ENCODE measurements at regions not wholly inside any gene's neighbourhood (a gene's known extent, or its start where the extent isn't known, plus 50 kb on each side); places are given as distances from the start of the nearest gene placed in this dataset.

- H3K4me3 ChIP-seq: no peak overlapping the region
- ATAC-seq (no peak), DNase-seq (no peak)
- no peak overlapping the region for H3K27ac ChIP-seq
- no peaks in the 10 kb centered on the region for H3K36me3 ChIP-seq
- intact Hi-C loops (cut with DNase I): no loop called here
- H3K27me3 ChIP-seq (ENCODE audit: low read depth): no peaks in the 10 kb centered on the region
- no peaks in the 10 kb centered on the region for H3K4me1 ChIP-seq
- no peaks in the 10 kb centered on the region for H3K9me3 ChIP-seq
- TF ChIP-seq CTCF (IDR thresholded peaks at IDR 0.05): no peak
These were observed 278.9 kb upstream of the DIO3 start for GRCh38 chr14:101282418-101282817.

DNA sequence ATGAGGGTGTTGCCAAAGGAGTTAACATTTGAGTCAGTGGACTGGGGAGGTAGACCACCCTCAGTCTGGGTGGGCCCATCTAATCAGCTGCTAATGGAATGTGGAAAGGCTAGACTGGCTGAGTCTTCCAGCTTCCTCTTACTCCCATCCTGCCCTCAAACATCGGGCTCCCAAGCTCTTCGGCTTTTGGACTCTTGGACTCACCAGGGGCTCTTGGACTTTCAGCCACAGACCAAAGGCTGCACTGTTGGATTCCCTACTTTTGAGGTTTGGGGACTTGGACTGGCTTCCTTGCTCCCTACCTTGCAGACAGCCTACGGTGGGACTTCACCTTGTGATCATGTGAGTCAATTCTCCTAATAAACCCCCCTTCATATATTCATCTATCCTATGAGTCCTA lies 276.6 kb upstream of the DIO3 start:
- H3K4me3 ChIP-seq: no peak overlapping the region
- H3K4me1 ChIP-seq: no peaks in the 10 kb centered on the region
- DNase-seq (no peak), ATAC-seq (no peak)
- no peaks in the 10 kb centered on the region for H3K27me3 ChIP-seq (ENCODE audit: low read depth)
- no peak for TF ChIP-seq CTCF (IDR thresholded peaks at IDR 0.05)
- H3K27ac ChIP-seq: no peak overlapping the region
- intact Hi-C loops (cut with DNase I): no loop called here
- no peaks in the 10 kb centered on the region for H3K36me3 ChIP-seq
- H3K9me3 ChIP-seq: no peaks in the 10 kb centered on the region

- ATAC-seq (no peak), DNase-seq (no peak)
- Histone ChIP-seq H3K4me3 (no peak overlapping the region), H3K27ac (no peak overlapping the region), H3K27me3 (ENCODE audit: low read depth) (peaks cover 4% of the 10 kb centered on the region), H3K9me3 (no peaks in the 10 kb centered on the region), H3K4me1 (no peaks in the 10 kb centered on the region), H3K36me3 (no peaks in the 10 kb centered on the region)
- no peak for TF ChIP-seq CTCF (IDR thresholded peaks at IDR 0.05)
- intact Hi-C loops (cut with DNase I): no loop called here
These were observed 274.9 kb upstream of the DIO3 start for GRCh38 chr14:101286271-101287018.

GRCh38 chr14:101288436-101289229 lies 272.7 kb upstream of the DIO3 start:
- DNase-seq (no peak), ATAC-seq (peak in 1 of 2 donors; percentile 66)
- H3K9me3 ChIP-seq: no peaks in the 10 kb centered on the region
- no peak overlapping the region for H3K27ac ChIP-seq
- no peaks in the 10 kb centered on the region for H3K36me3 ChIP-seq
- no peaks in the 10 kb centered on the region for H3K4me1 ChIP-seq
- TF ChIP-seq CTCF (IDR thresholded peaks at IDR 0.05): no peak
- H3K4me3 ChIP-seq: no peak overlapping the region
- intact Hi-C loops (cut with DNase I): no loop called here
- peaks cover 4% of the 10 kb centered on the region for H3K27me3 ChIP-seq (ENCODE audit: low read depth)

- DNase-seq (no peak), ATAC-seq (no peak)
- no peak overlapping the region for H3K4me3 ChIP-seq
- H3K4me1 ChIP-seq: no peaks in the 10 kb centered on the region
- H3K27me3 ChIP-seq (ENCODE audit: low read depth): peaks cover 4% of the 10 kb centered on the region
- no peak for TF ChIP-seq CTCF (IDR thresholded peaks at IDR 0.05)
- H3K36me3 ChIP-seq: no peaks in the 10 kb centered on the region
- H3K9me3 ChIP-seq: no peaks in the 10 kb centered on the region
- no peak overlapping the region for H3K27ac ChIP-seq
- intact Hi-C loops (cut with DNase I): no loop called here
These were observed 272.0 kb upstream of the DIO3 start for GRCh38 chr14:101289230-101289690.

All from lower lobe of right lung (tissue), 2 donors.